Spleen (tissue), 7 donors: ENCODE measurements at regions not wholly inside any gene's neighbourhood (a gene's known extent, or its start where the extent isn't known, plus 50 kb on each side); places are given as distances from the start of the nearest gene placed in this dataset.

Experiments used
- CTCF ChIP-seq, 11 experiments: fragments of 200-600 bp in 7 of 11; fragments of 450-650 bp in 4 of 11; sonication (generic) in 4 of 11; IDR thresholded peaks in 8 of 11; conservative IDR thresholded peaks in 3 of 11; 1 replicate in 7 of 11; 2 replicates in 4 of 11; pipeline versions ENCODE4 v1.4.0 to v1.8.0; 2016 to 2021; ENCODE audit warnings: antibody characterized with exemption in 11 of 11, inconsistent platforms in 4 of 11, mild to moderate bottlenecking in 1 of 11
- POLR2A ChIP-seq, 3 donors: fragments of 450-650 bp; IDR thresholded peaks; one replicate each; pipeline ENCODE4 v1.5.1; 2017; ENCODE audit warnings: antibody characterized with exemption in 3 of 3, mild to moderate bottlenecking in 1 of 3
- donor health status: DM: no; HTN: no; CAD: no; lungs with moderate emphysema.
- donor health status: DM: no; HTN: no; CAD: no.
- donor health status: DM: no; HTN: no; CAD: no.

- no peak for TF ChIP-seq CTCF (IDR thresholded peaks at IDR 0.05 in 8 of 11, conservative IDR thresholded peaks at IDR 0.05 in 3 of 11)
- TF ChIP-seq POLR2A (IDR thresholded peaks at IDR 0.05): no peak
Observed at GRCh38 chr9:28032268-28032590, 458.9 kb upstream of the C9orf72 start.
